ENCODE measurements at regions not wholly inside any gene's neighbourhood (a gene's known extent, or its start where the extent isn't known, plus 50 kb on each side); places are given as distances from the start of the nearest gene placed in this dataset.
"Not testable (repeated sequence)": the region's sequence is repeated elsewhere in the genome, so short reads cannot be mapped to it uniquely, and the experiment has no call there.

GRCh38 chr7:5121256-5121655 lies 68.8 kb upstream of the WIPI2 start:
- FAIRE-seq; DNase-seq (ENCODE audit: extremely low spot score, insufficient read length, low read depth): not testable (repeated sequence)

GRCh38 chr7:5131238-5131637 lies 58.8 kb upstream of the WIPI2 start:
- not testable (repeated sequence) for FAIRE-seq; DNase-seq (ENCODE audit: extremely low spot score, insufficient read length, low read depth)

GRCh38 chr7:5132539-5132938 lies 57.5 kb upstream of the WIPI2 start:
- no peak for DNase-seq (ENCODE audit: extremely low spot score, insufficient read length, low read depth)
- no peak for FAIRE-seq

- peak; percentile 42 for FAIRE-seq
- no peak for DNase-seq (ENCODE audit: extremely low spot score, insufficient read length, low read depth)
Observed at GRCh38 chr7:5139998-5140397, 50.0 kb upstream of the WIPI2 start.

All from GM18507 (cell line).